ENCODE measurements at regions not wholly inside any gene's neighbourhood (a gene's known extent, or its start where the extent isn't known, plus 50 kb on each side); places are given as distances from the start of the nearest gene placed in this dataset.

DNA sequence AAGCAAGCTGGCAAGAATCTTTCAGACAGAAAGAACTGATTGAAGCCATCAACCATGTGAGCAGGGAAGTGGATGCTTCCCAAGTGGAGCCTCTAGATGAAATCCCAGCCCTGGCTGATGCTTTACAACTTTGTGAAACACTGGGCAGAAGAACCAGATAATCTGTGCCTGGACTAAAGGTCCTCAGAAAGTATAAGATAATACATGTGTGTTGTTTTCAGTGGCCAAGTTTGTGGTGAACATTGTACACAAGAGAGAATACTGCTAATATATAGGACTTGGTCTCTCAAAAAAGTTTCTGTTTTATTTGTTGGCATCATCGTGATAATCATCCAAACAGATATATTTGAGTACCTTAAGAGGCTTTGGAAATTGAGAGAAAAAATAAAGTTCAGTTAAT, 1367.8 kb upstream of the IGFBP7 start:
- no peaks in the 10 kb centered on the region for H3K9me3 ChIP-seq (ENCODE audit: control insufficient read depth in 2 of 3, insufficient read depth in 1 of 3, low read length in 3 of 3)

DNA sequence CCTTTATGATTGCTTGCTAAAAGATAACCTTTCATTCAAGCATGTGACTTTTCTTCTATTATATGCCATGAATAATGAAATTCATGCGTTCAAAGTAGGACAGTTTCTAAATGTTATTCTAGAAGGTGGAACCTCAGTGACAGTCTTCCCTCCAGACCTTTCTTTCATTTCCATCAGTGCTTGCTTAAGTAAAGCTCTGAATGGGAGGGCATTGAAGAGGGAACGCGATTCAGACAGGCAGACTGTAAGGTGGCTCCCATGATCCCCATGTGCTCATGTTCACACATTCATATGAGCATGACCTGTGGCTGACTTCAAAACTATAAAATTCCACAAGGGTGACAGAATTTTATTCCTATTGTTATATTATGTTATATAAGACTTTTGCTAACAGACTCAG, 1367.3 kb upstream of the IGFBP7 start:
- no peak overlapping the region for H3K9ac ChIP-seq (ENCODE audit: low read length in 3 of 3)
- no peaks in the 10 kb centered on the region for H3K27me3 ChIP-seq (ENCODE audit: control insufficient read depth, insufficient read depth, low read length)
- no peak for TF ChIP-seq CTCF (IDR thresholded peaks at IDR 0.05; ENCODE audit: borderline replicate concordance, extremely low read depth, insufficient read depth)
- intact Hi-C loops (cut with DNase I), result no loop called here
- FAIRE-seq (no peak), DNase-seq (no peak)
- H3K4me1 ChIP-seq (ENCODE audit: control insufficient read depth in 2 of 3, insufficient read depth in 2 of 3, low read depth in 1 of 3, low read length in 3 of 3), result no peaks in the 10 kb centered on the region
- H3K9me3 ChIP-seq (ENCODE audit: control insufficient read depth in 2 of 3, insufficient read depth in 1 of 3, low read length in 3 of 3), result no peaks in the 10 kb centered on the region
- H3K36me3 ChIP-seq (ENCODE audit: control insufficient read depth in 2 of 3, insufficient read depth in 3 of 3, low read length in 3 of 3), result no peaks in the 10 kb centered on the region
- H3K27ac ChIP-seq (ENCODE audit: low read depth in 2 of 2, low read length in 2 of 2), result no peak overlapping the region
- H3K4me3 ChIP-seq (ENCODE audit: low read length in 3 of 3), result no peak overlapping the region

More for the DNA sequence above, 1367.8 kb upstream of the IGFBP7 start:
- no peaks in the 10 kb centered on the region for H3K36me3 ChIP-seq (ENCODE audit: control insufficient read depth in 2 of 3, insufficient read depth in 3 of 3, low read length in 3 of 3)
- no peaks in the 10 kb centered on the region for H3K4me1 ChIP-seq (ENCODE audit: control insufficient read depth in 2 of 3, insufficient read depth in 2 of 3, low read depth in 1 of 3, low read length in 3 of 3)
- no peak for TF ChIP-seq CTCF (IDR thresholded peaks at IDR 0.05; ENCODE audit: borderline replicate concordance, extremely low read depth, insufficient read depth)
- FAIRE-seq, result no peak
- intact Hi-C loops (cut with DNase I), result no loop called here
- H3K27me3 ChIP-seq (ENCODE audit: control insufficient read depth, insufficient read depth, low read length), result no peaks in the 10 kb centered on the region
- H3K9ac ChIP-seq (ENCODE audit: low read length in 3 of 3), result no peak overlapping the region
- no peak overlapping the region for H3K4me3 ChIP-seq (ENCODE audit: low read length in 3 of 3)
- DNase-seq, result no peak
- H3K27ac ChIP-seq (ENCODE audit: low read depth in 2 of 2, low read length in 2 of 2), result no peak overlapping the region

GRCh38 chr4:58475097-58475496, 1364.9 kb upstream of the IGFBP7 start:
- no peaks in the 10 kb centered on the region for H3K4me1 ChIP-seq (ENCODE audit: control insufficient read depth in 2 of 3, insufficient read depth in 2 of 3, low read depth in 1 of 3, low read length in 3 of 3)
- no peak for DNase-seq
- no peaks in the 10 kb centered on the region for H3K27me3 ChIP-seq (ENCODE audit: control insufficient read depth, insufficient read depth, low read length)
- no peak for TF ChIP-seq CTCF (IDR thresholded peaks at IDR 0.05; ENCODE audit: borderline replicate concordance, extremely low read depth, insufficient read depth)
- intact Hi-C loops (cut with DNase I), result no loop called here
- no peaks in the 10 kb centered on the region for H3K36me3 ChIP-seq (ENCODE audit: control insufficient read depth in 2 of 3, insufficient read depth in 3 of 3, low read length in 3 of 3)
- H3K9me3 ChIP-seq (ENCODE audit: control insufficient read depth in 2 of 3, insufficient read depth in 1 of 3, low read length in 3 of 3), result no peaks in the 10 kb centered on the region
- H3K4me3 ChIP-seq (ENCODE audit: low read length in 3 of 3), result no peak overlapping the region
- H3K9ac ChIP-seq (ENCODE audit: low read length in 3 of 3), result no peak overlapping the region
- H3K27ac ChIP-seq (ENCODE audit: low read depth in 2 of 2, low read length in 2 of 2), result no peak overlapping the region
- no peak for FAIRE-seq

DNA sequence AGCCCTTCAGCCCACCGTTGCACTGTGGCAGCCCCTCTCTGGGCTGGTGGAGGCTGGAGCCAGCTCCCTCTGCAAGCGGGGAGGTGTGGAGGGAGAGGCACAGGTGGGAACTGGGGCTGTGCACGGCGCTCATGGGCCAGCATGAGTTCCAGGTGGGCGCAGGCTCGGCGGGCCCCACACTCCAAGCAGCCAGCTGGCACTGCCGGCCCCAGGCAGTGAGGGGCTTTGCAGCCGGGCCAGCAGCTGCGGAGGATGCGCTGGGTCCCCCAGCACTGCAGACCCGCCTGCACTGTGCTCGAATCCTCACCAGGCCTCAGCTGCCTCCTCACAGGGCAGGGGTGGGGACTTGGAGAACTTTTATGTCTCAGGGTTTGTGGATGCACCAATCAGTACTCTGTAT, 1354.8 kb upstream of the IGFBP7 start:
- H3K27ac ChIP-seq (ENCODE audit: low read depth in 2 of 2, low read length in 2 of 2), result no peak overlapping the region
- H3K9ac ChIP-seq (ENCODE audit: low read length in 3 of 3), result no peak overlapping the region
- H3K27me3 ChIP-seq (ENCODE audit: control insufficient read depth, insufficient read depth, low read length), result no peaks in the 10 kb centered on the region
- no peaks in the 10 kb centered on the region for H3K4me1 ChIP-seq (ENCODE audit: control insufficient read depth in 2 of 3, insufficient read depth in 2 of 3, low read depth in 1 of 3, low read length in 3 of 3)
- no peaks in the 10 kb centered on the region for H3K36me3 ChIP-seq (ENCODE audit: control insufficient read depth in 2 of 3, insufficient read depth in 3 of 3, low read length in 3 of 3)
- no peak overlapping the region for H3K4me3 ChIP-seq (ENCODE audit: low read length in 3 of 3)
- TF ChIP-seq CTCF (IDR thresholded peaks at IDR 0.05; ENCODE audit: borderline replicate concordance, extremely low read depth, insufficient read depth), result no peak
- H3K9me3 ChIP-seq (ENCODE audit: control insufficient read depth in 2 of 3, insufficient read depth in 1 of 3, low read length in 3 of 3), result peaks cover 0 to 3% (median 0%) of the 10 kb centered on the region in 3 donors
- intact Hi-C loops (cut with DNase I), result no loop called here
- DNase-seq (no peak), FAIRE-seq (no peak)

Measured in kidney (tissue), 13 donors.